Activated T-cell treated with anti-CD3 and anti-CD28 coated beads, Interleukin-2, amount 50 U/mL, for 24 hours (primary cell): ENCODE measurements at regions not wholly inside any gene's neighbourhood (a gene's known extent, or its start where the extent isn't known, plus 50 kb on each side); places are given as distances from the start of the nearest gene placed in this dataset.

Source experiments
- DNase-seq: peaks from one replicate; pipeline ENCODE4 v3.0.0-alpha.2; 2020
- H3K27ac Mint-ChIP-seq: 2 replicates; pipeline ENCODE4 v1.8.0; 2020; ENCODE audit warnings: mild to moderate bottlenecking, mixed read lengths
- H3K27me3 Mint-ChIP-seq: 2 replicates; pipeline ENCODE4 v1.8.0; 2020; ENCODE audit warnings: mixed read lengths
- H3K36me3 Mint-ChIP-seq: 2 replicates; pipeline ENCODE4 v1.8.0; 2020; ENCODE audit warnings: low read depth, mixed read lengths
- H3K4me1 Mint-ChIP-seq: 2 replicates; pipeline ENCODE4 v1.8.0; 2020; ENCODE audit warnings: low read depth, mixed read lengths
- H3K4me3 Mint-ChIP-seq: 2 replicates; pipeline ENCODE4 v1.8.0; 2020; ENCODE audit warnings: mild to moderate bottlenecking, moderate library complexity, mixed read lengths
- H3K9me3 Mint-ChIP-seq: 2 replicates; pipeline ENCODE4 v1.8.0; 2020; ENCODE audit warnings: mixed read lengths

DNA sequence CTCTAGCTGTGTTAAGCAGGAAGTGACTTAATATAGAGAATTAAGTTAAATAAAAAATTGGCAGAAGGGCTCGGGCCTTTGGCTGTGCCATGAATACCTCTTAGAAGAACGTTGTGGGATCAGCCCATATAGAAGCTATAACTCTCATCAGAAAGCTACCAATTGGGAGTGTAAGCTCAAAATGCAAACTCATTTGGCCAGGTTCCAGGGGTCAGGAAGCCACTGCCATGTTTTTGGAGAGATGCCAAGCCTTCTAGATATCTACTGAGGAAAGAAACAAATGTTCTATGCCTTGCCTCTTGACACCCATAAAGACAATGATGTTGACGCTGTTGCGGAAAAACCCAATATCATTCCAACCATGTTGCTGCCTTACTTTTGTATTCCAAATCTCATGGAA lies 475.2 kb upstream of the TGFBR2 start:
- Mint-ChIP-seq H3K9me3 (peaks cover 10% of the 10 kb centered on the region), H3K36me3 (no peaks in the 10 kb centered on the region), H3K4me1 (peaks cover 8% of the 10 kb centered on the region), H3K27ac (no peak overlapping the region), H3K4me3 (no peak overlapping the region), H3K27me3 (no peaks in the 10 kb centered on the region)
- no peak for DNase-seq

DNA sequence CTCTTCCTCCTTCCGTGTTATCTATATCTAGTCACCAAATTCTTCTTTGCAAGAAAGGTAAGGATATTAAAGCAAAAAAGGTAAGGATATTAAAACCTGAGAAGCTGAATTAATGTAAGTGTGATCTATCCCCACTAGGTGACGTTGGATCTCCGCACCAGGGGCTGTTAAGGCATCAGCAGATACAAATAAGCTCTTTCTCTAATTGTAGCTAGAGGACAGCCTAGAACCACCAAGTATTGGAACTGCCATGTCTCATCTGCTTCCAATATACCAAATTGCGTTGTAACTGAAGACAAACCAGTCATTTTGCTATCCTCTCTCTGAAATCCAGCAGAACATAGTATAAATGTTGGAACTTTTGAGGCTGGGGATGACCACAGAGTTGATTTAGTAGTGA lies 471.2 kb upstream of the TGFBR2 start:
- no peaks in the 10 kb centered on the region for H3K27me3 Mint-ChIP-seq
- H3K27ac Mint-ChIP-seq, result no peak overlapping the region
- H3K4me3 Mint-ChIP-seq, result no peak overlapping the region
- DNase-seq, result no peak
- H3K36me3 Mint-ChIP-seq, result no peaks in the 10 kb centered on the region
- peaks cover 5% of the 10 kb centered on the region for H3K9me3 Mint-ChIP-seq
- peaks cover 8% of the 10 kb centered on the region for H3K4me1 Mint-ChIP-seq

DNA sequence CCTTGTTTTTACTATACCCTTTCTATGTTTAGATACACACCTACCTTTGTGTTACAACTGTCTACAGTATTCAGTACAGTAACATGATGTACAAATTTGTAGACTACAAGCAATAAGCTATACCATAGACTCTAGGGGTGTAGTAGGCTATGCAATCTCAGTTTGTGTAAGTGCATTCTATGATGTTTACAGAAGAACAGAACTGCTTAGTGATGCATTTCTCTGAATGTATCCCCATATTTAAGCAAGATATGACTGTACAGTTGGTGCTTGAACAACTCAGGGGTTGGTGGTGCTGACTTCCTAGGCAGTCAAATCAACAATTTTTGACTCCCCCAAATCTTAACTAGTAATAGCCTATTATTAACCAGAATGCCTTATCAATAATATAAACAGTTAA lies 467.1 kb upstream of the TGFBR2 start:
- Mint-ChIP-seq H3K36me3 (no peaks in the 10 kb centered on the region), H3K4me1 (no peaks in the 10 kb centered on the region), H3K27me3 (no peaks in the 10 kb centered on the region), H3K4me3 (no peak overlapping the region), H3K9me3 (peaks cover 5% of the 10 kb centered on the region), H3K27ac (no peak overlapping the region)
- DNase-seq, result no peak

DNA sequence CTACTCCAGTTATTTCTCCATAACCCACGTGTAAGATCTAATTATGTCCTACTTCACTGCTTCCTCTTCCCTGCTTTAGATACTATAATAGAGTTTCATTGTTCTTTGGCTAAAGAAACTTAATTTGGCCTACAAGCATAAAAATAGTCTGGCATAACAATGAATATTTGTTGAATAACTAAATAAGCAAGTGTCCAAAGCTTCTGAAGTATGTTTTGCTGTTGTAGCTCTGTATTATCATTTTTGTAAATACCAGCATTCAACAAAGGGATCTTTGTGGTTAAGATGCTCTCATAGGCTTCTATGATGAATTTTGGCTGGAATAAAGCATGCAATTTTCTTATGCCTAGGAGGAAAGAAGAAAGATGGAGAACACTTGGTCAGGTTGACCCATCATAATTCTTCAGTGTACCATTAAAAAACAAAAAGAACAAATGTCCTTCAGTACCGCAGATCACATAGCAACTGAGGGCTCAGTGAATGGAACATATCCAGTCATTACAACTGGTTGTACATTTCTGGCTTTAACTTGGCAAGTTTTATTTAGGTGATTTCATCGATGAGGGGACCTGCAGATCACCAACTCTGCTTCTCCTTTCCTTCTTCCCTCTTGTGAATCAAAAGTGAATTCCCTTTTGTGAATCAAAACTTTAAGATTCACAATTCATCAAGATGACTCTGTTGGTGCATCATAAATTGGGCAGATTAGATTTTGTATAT lies 465.9 kb upstream of the TGFBR2 start:
- no peak overlapping the region for H3K4me3 Mint-ChIP-seq
- DNase-seq, result no peak
- H3K27ac Mint-ChIP-seq, result no peak overlapping the region
- H3K4me1 Mint-ChIP-seq, result no peaks in the 10 kb centered on the region
- H3K9me3 Mint-ChIP-seq, result peaks cover 5% of the 10 kb centered on the region
- H3K36me3 Mint-ChIP-seq, result no peaks in the 10 kb centered on the region
- H3K27me3 Mint-ChIP-seq, result no peaks in the 10 kb centered on the region

DNA sequence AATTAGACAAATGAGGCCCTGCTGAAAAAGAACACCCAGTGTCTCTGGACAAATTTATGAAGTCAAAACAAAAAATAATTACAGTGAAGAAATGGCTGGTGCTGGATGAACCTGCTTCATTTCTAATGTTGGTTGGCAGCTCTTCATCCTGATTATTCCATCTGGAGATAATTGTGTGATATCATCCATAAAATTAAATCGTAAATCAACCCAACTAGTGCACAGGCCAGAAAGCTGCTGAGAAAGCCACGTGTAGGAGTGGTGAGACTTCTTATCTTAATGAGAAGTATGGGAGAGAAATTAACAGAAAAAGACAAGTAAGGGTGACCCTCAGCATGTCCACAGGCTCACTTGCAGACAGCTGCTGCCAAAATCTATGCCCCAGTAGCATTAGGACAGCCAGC lies 465.2 kb upstream of the TGFBR2 start:
- no peaks in the 10 kb centered on the region for H3K36me3 Mint-ChIP-seq
- no peaks in the 10 kb centered on the region for H3K27me3 Mint-ChIP-seq
- no peak overlapping the region for H3K4me3 Mint-ChIP-seq
- H3K27ac Mint-ChIP-seq, result no peak overlapping the region
- peaks cover 2% of the 10 kb centered on the region for H3K9me3 Mint-ChIP-seq
- DNase-seq, result no peak
- H3K4me1 Mint-ChIP-seq, result no peaks in the 10 kb centered on the region

DNA sequence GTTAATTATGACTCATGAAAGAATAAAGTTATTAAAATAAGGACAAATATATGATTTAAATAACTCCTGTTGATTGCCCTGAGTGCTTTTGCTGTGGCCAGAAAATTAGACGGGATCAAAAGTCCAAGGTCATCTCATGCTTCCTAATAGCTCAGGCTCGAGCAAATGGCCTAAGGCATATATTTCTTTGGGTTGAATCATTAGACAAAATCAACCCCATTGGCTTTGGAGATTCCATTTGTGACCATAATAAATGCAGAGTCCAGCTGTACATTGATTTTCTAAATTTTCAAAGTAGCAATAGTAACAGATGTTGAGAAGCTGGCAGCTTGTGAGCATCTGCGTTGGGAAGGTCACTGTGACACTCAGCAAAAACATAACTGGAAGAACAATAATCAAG lies 464.5 kb upstream of the TGFBR2 start:
- no peaks in the 10 kb centered on the region for H3K4me1 Mint-ChIP-seq
- no peak overlapping the region for H3K27ac Mint-ChIP-seq
- no peaks in the 10 kb centered on the region for H3K36me3 Mint-ChIP-seq
- no peak overlapping the region for H3K4me3 Mint-ChIP-seq
- no peak for DNase-seq
- H3K27me3 Mint-ChIP-seq, result no peaks in the 10 kb centered on the region
- H3K9me3 Mint-ChIP-seq, result no peaks in the 10 kb centered on the region

DNA sequence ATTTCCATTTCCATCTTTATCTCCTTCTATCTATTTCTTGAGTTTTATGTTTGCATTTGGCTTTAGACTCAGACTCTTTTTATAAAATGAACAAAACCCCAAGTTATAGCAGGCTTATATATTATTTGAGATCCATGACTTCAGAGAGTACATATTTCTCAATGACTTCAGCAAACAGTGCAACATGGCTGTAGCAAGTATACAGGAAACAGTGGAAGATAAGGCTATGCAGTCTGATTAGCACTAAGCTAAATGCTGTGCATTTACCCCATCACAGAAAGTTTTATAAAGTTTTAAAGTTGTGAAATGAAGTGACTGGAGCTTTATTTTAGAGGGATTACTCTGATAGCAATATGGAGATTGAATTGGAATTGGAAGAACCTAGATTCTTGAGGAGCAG lies 463.5 kb upstream of the TGFBR2 start:
- Mint-ChIP-seq H3K4me1 (no peaks in the 10 kb centered on the region), H3K9me3 (no peaks in the 10 kb centered on the region), H3K27ac (no peak overlapping the region), H3K36me3 (no peaks in the 10 kb centered on the region), H3K27me3 (no peaks in the 10 kb centered on the region), H3K4me3 (no peak overlapping the region)
- no peak for DNase-seq

DNA sequence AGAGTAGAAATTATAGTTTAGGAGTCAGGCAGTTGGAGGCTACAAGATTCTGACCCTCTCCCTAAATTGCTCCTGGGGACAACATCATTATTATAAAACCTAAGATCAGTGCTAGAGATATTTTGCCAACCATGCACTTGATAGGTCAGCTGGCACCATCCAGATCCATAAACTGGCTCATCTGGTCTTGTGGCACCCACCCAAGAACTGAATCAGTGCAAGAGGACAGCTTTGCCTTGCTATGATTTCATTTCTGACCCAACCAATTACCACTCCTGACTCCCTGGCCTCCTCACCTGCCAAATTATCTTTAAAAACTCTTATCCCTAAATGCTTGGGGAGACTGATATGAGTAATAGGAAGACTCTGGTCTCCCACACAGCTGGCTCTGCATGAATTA lies 461.1 kb upstream of the TGFBR2 start:
- H3K4me1 Mint-ChIP-seq, result no peaks in the 10 kb centered on the region
- H3K9me3 Mint-ChIP-seq, result no peaks in the 10 kb centered on the region
- H3K4me3 Mint-ChIP-seq, result no peak overlapping the region
- no peaks in the 10 kb centered on the region for H3K36me3 Mint-ChIP-seq
- DNase-seq, result no peak
- no peaks in the 10 kb centered on the region for H3K27me3 Mint-ChIP-seq
- no peak overlapping the region for H3K27ac Mint-ChIP-seq

DNA sequence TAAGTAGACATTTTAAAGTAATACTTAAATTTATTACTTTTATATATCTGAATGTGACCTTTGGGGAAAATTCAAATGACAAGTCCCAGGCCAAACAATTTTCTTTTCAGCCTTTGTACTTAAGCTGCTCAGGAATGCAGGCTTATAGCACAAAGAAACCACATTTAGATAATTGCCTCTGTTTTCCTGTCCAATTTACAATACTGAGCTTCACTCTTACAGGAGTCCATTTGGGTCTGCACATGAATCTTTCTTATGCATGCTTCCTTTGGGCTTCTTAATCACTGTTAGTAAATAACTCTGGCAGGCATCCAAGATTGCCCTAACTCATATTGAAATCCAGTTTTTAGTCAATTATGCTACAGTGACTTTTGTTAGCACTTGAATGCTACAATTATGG lies 459.4 kb upstream of the TGFBR2 start:
- Mint-ChIP-seq H3K4me3 (no peak overlapping the region), H3K9me3 (no peaks in the 10 kb centered on the region), H3K27ac (no peak overlapping the region), H3K36me3 (no peaks in the 10 kb centered on the region), H3K4me1 (no peaks in the 10 kb centered on the region), H3K27me3 (no peaks in the 10 kb centered on the region)
- DNase-seq, result no peak

DNA sequence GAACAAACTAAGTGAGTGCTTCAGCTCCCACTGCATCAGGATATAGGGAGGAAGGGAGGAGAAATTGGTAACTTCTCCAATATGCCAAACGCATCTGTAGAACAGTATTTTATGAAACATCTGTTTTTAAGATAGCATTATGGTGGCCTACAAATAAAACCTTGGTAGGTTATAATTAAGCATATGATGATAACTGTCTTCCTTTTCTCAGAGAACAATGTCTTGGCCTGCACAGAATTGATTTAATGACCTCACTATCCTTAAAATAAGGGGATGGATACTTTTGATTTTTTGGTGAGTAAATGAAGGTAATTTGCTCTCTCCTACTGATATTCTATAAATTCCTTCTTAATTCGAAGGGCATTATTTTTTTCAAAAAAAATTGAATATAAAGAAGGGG lies 451.5 kb upstream of the TGFBR2 start:
- Mint-ChIP-seq H3K9me3 (no peaks in the 10 kb centered on the region), H3K27ac (no peak overlapping the region), H3K4me1 (no peaks in the 10 kb centered on the region), H3K4me3 (no peak overlapping the region), H3K36me3 (no peaks in the 10 kb centered on the region), H3K27me3 (no peaks in the 10 kb centered on the region)
- DNase-seq, result no peak

DNA sequence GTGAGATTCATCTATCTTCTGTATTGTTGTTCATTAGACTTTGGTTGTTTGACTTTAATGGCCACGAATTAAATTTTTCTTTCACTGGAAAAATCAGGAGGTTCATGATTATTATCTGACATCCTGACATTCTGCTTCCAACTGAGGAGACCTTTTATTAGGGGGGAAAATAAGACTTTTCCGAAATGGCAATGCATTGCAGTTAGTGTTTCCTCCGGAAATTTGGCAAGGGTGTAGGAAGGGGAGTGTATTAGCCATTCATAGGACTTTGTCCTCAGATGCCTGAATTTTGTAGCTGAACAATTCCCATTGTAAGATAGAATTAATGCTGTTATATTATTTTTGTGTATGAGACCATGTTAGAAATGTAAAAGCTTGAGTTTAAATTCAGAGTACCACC lies 450.6 kb upstream of the TGFBR2 start:
- Mint-ChIP-seq H3K27ac (no peak overlapping the region), H3K27me3 (no peaks in the 10 kb centered on the region), H3K4me1 (no peaks in the 10 kb centered on the region), H3K36me3 (no peaks in the 10 kb centered on the region), H3K4me3 (no peak overlapping the region), H3K9me3 (no peaks in the 10 kb centered on the region)
- DNase-seq, result no peak

DNA sequence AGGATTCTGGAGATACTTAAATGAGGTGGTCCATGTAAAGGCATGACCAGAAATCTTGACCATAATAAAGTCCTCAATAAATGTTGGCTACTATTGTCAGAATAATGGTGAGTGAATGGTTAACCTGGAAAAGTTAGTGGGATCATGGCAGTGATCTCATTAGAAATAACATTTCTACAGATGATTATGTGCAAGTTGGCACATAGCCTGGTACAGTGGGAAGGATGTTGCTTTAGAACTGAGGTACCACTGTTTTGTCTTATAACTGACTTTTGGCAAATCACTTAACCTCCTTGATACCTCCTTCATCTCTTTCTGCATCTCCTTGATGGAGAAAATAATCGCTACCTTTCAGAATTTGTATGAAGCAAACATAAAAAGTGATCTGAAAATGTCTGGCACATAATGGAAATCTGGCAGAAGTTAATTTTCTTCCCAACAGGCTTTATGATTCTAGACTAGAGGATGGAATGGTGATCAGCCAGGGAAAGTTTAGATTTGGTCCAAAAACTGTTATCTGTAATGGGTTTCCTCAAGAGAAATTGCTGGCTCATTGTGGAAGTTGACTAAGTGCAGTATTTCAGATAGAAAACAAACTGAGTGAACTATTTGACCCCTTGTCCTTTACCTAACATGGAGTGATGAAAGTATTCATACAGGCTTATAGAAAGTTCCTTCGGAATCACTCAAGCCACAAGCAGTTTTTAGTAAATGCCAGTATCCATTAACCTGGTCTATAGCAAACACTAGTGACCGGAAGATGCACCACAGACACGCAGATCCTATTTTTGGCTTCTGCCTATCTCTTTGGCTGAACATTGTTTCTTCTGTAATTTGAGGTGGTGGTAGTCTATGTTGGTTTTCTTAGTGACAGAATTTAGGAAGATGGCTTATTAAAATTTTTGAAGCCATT lies 449.6 kb upstream of the TGFBR2 start:
- Mint-ChIP-seq H3K27me3 (no peaks in the 10 kb centered on the region), H3K9me3 (no peaks in the 10 kb centered on the region), H3K4me3 (no peak overlapping the region), H3K36me3 (no peaks in the 10 kb centered on the region), H3K4me1 (no peaks in the 10 kb centered on the region), H3K27ac (no peak overlapping the region)
- DNase-seq, result no peak

DNA sequence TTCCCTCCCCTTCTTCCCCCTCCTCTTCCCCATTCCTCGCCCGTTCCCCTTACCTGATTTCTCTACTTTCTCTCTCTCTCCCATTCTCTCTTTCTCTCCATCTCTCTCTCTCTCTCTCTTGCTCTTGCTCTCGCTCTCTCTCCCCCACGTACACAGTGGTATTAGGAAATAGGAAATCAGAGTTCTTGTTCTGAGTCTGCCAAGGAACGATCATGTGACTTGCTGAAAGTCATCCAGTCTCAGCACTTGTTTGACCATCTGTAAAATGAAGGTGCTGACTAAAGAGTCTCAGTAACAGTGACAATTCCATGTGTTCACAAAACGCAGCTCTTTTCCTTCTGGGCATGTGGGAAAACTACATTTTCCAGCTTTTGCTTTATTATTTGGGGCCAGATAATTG lies 445.0 kb upstream of the TGFBR2 start:
- H3K4me1 Mint-ChIP-seq, result no peaks in the 10 kb centered on the region
- H3K27ac Mint-ChIP-seq, result no peak overlapping the region
- H3K4me3 Mint-ChIP-seq, result no peak overlapping the region
- H3K36me3 Mint-ChIP-seq, result no peaks in the 10 kb centered on the region
- no peaks in the 10 kb centered on the region for H3K27me3 Mint-ChIP-seq
- DNase-seq, result no peak
- no peaks in the 10 kb centered on the region for H3K9me3 Mint-ChIP-seq

DNA sequence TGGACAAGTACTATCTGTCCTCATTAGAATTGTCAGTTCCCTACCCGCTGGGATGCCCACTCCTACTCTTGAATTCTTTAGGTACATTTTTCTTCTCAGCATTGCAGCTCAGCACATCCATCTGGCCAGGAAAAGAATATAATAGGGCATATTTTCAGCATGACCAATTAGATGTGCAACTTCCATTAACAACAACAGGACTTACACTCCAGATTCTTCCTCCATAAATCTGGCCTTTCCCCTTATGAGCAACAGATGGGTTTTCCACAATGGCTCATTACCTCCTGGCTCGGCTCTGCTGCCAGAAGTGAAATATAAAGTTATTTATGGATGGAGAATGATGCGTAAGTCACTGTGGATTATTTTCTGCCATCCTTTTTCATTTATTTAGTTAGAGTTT lies 443.8 kb upstream of the TGFBR2 start:
- no peaks in the 10 kb centered on the region for H3K27me3 Mint-ChIP-seq
- DNase-seq, result no peak
- no peaks in the 10 kb centered on the region for H3K4me1 Mint-ChIP-seq
- H3K4me3 Mint-ChIP-seq, result no peak overlapping the region
- H3K9me3 Mint-ChIP-seq, result no peaks in the 10 kb centered on the region
- no peak overlapping the region for H3K27ac Mint-ChIP-seq
- no peaks in the 10 kb centered on the region for H3K36me3 Mint-ChIP-seq

DNA sequence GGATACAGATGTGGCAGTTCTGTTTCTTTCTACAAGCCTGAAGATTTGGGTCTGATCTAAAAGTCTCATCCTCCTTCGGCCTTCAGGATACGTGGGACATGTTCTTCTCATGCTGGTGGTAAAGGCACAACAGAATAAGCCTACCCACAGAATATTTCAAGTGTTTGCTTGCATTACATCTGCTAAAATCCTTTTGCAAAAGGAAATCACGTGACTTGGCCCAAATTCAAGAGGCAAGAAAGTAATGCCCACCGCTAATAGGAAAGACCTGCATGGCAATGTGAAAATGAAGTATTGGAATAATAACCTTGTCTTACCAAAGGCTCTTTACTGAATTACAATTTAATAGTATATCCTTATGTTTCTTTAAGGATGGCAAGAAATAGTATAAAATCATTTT lies 439.9 kb upstream of the TGFBR2 start:
- Mint-ChIP-seq H3K27ac (no peak overlapping the region), H3K4me1 (no peaks in the 10 kb centered on the region), H3K36me3 (no peaks in the 10 kb centered on the region), H3K4me3 (no peak overlapping the region), H3K9me3 (no peaks in the 10 kb centered on the region), H3K27me3 (no peaks in the 10 kb centered on the region)
- DNase-seq, result no peak
